Ishikawa (cell line): ENCODE measurements at regions not wholly inside any gene's neighbourhood (a gene's known extent, or its start where the extent isn't known, plus 50 kb on each side); places are given as distances from the start of the nearest gene placed in this dataset.

Experiments used
- CEBPB ChIP-seq: IDR thresholded peaks from 2 replicates; pipeline ENCODE4 v1.6.1; 2012
- CREB1 ChIP-seq: IDR thresholded peaks from 2 replicates; pipeline ENCODE4 v1.6.1; 2012; ENCODE audit warnings: low read depth
- EGR1 ChIP-seq: IDR thresholded peaks from 2 replicates; pipeline ENCODE4 v1.6.1; 2012
- EP300 ChIP-seq: IDR thresholded peaks from 2 replicates; pipeline ENCODE4 v1.6.1; 2012; ENCODE audit warnings: borderline replicate concordance
- FOXM1 ChIP-seq: IDR thresholded peaks from 2 replicates; pipeline ENCODE4 v1.6.1; 2012; ENCODE audit warnings: low read depth, borderline replicate concordance
- MAX ChIP-seq: IDR thresholded peaks from 2 replicates; pipeline ENCODE4 v1.6.1; 2012
- NFIC ChIP-seq: IDR thresholded peaks from 2 replicates; pipeline ENCODE4 v1.6.1; 2012
- RAD21 ChIP-seq: IDR thresholded peaks from 2 replicates; pipeline ENCODE4 v1.6.1; 2012; ENCODE audit warnings: low read depth
- REST ChIP-seq: IDR thresholded peaks from 2 replicates; pipeline ENCODE4 v1.6.1; 2012; ENCODE audit warnings: low read depth, mild to moderate bottlenecking
- TAF1 ChIP-seq: IDR thresholded peaks from 2 replicates; pipeline ENCODE4 v1.6.1; 2012; ENCODE audit warnings: low read depth, mild to moderate bottlenecking
- TCF12 ChIP-seq: IDR thresholded peaks from 2 replicates; pipeline ENCODE4 v1.6.1; 2012; ENCODE audit warnings: low read depth
- TEAD4 ChIP-seq: IDR thresholded peaks from 2 replicates; pipeline ENCODE4 v1.6.1; 2012
- USF1 ChIP-seq: IDR thresholded peaks from 2 replicates; pipeline ENCODE4 v1.6.1; 2012
- YY1 ChIP-seq: IDR thresholded peaks from 2 replicates; pipeline ENCODE4 v1.6.1; 2012; ENCODE audit warnings: low read depth
- ZBTB7A ChIP-seq: IDR thresholded peaks from 2 replicates; pipeline ENCODE4 v1.6.1; 2012; ENCODE audit warnings: low read depth

- TF ChIP-seq USF1 (no peak), EP300 (no peak), CEBPB (no peak), TCF12 (no peak), EGR1 (no peak), CREB1 (no peak), YY1 (no peak), RAD21 (no peak), REST (no peak), ZBTB7A (no peak), FOXM1 (no peak), NFIC (no peak), MAX (no peak), TAF1 (no peak), TEAD4 (no peak)
Measured at GRCh38 chr2:55109219-55109891, 59.1 kb upstream of the RTN4 start.

- no peak for TF ChIP-seq EGR1
- no peak for TF ChIP-seq USF1
- TF ChIP-seq ZBTB7A: no peak
- no peak for TF ChIP-seq NFIC
- no peak for TF ChIP-seq FOXM1
- TF ChIP-seq EP300: no peak
- TF ChIP-seq REST: no peak
- no peak for TF ChIP-seq RAD21
- TF ChIP-seq TCF12: no peak
- no peak for TF ChIP-seq TEAD4
- TF ChIP-seq CEBPB: no peak
Measured at GRCh38 chr2:55108456-55109160, 58.4 kb upstream of the RTN4 start.

GRCh38 chr2:55107436-55107835 is 57.2 kb upstream of the RTN4 start:
- TF ChIP-seq TEAD4 (no peak), TAF1 (no peak), MAX (no peak), FOXM1 (no peak), CREB1 (no peak), RAD21 (no peak), CEBPB (no peak)

- TF ChIP-seq USF1 (no peak), TEAD4 (no peak), REST (no peak)
Measured at GRCh38 chr2:55106148-55106547, 55.9 kb upstream of the RTN4 start.
